GM21367 (cell line): ENCODE measurements at regions not wholly inside any gene's neighbourhood (a gene's known extent, or its start where the extent isn't known, plus 50 kb on each side); places are given as distances from the start of the nearest gene placed in this dataset.

Experiments
- ATAC-seq: cut with Tn5 transposase; IDR thresholded peaks from one replicate; pipeline ENCODE4 v1.9.1; 2021; ENCODE audit not compliant: unreplicated experiment

DNA sequence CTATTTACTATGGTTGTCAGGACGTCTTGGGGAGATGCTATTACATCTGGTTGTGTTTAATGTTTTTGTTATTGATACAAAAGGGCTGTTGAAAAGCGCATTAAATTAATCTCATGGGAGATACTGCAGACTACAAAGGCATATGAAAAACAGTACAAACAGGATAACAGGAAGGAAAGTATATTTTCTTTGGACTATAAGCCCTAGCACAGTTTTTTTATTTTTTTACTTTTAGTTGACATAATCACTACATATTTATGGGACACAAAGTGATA lies 341.3 kb downstream of the ARL4A start:
- ATAC-seq: no peak

GRCh38 chr7:13031468-13031867 lies 344.0 kb downstream of the ARL4A start:
- ATAC-seq: no peak

DNA sequence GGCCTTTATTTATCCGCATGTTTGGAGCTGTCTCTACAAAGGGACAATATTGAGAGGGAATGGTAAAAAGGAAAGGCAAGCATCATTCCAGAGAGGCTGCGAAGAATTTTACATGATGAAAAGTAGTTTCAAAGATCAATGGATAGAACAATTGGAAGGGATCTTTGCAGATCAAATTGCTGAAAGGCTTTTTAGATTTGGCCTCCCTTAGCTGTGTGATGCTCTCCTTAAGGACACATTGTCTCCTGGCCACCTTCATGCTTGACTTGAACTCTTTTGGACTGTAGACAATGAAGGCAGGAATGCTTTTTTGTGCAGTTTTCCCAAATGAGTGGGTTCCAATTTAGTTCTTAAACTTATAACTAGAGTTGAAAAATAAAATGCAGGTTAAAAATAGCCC lies 344.7 kb downstream of the ARL4A start:
- no peak for ATAC-seq

- no peak for ATAC-seq
Observed at GRCh38 chr7:13032576-13032975, 345.1 kb downstream of the ARL4A start.

GRCh38 chr7:13034693-13035092 lies 347.3 kb downstream of the ARL4A start:
- no peak for ATAC-seq

DNA sequence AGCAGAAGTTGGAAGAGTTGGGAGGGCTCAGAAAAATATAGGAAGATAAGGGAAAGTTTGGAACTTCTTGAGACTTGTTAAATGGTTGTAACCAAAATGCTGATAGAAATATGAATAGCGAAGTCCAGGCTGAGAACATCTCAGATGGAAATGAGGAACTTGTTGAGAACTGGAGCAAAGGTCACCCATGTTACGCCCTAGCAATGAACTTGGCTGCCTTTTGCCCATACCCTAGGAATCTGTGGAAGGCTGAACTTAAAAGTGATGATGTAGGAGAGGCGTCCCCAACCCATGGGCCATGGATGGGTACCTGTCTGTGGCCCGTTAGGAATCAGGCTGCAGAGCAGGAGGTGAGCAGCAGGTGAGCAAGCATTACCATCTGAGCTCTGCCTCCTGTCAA lies 347.8 kb downstream of the ARL4A start:
- no peak for ATAC-seq

GRCh38 chr7:13036256-13036780 lies 348.9 kb downstream of the ARL4A start:
- ATAC-seq: no peak

- ATAC-seq: no peak
Observed at GRCh38 chr7:13037216-13037615, 349.8 kb downstream of the ARL4A start.

DNA sequence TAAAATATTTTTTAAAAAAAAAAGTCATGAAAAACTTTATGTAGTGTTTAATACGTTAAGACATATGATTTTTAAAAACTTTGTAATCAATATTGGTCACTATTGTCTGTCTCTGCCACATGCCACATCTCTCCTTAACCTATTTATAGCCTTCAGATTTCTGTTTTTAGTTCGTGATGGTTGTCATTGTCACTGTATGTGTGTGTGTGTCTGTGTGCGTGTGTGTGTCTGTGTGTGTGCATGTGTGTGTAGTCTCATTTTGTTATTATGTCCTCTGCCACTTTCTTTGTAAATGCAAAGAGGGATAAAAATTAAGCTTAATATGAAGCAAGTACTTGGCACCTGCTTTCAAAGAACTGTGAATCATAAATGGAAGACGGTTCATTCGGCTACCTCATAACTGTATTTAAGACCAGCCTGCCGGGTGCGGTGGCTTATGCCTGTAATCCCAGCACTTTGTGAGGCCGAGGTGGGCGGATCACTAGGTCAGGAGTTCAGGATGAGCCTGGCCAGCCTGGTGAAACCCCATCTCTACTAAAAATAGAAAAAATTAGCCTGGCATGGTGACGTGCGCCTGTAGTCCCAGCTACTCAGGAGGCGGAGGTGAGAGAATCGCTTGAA lies 354.0 kb downstream of the ARL4A start:
- ATAC-seq: no peak

DNA sequence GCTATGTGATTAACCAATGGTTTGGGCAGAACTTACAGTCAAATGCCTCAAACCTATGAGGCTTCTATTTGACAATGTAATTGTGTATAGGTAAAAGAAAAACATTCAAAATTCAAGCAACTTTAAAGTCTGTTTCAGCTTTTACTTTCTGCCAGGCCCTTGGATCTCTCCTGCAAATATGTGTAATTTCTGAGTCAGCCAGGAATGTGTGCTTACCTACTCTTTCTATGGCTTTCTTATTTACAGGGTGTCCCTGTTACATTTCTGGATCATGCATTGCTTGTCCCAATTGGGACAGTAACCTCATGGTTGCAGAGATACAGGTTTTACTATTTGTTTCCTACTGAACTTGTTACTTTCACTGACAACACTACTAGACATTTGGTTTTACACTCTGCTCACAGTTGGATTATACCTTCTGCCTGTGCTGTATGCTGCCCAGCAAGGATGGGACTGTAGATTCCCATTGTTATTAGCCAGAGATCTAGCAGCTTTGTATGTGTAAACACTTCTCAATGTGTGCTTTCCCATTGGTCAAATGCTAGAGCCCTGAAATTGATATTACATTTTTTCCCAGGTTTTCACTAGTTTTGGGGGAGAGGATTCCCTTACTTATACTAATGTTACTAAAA lies 355.3 kb downstream of the ARL4A start:
- ATAC-seq: no peak

GRCh38 chr7:13044309-13044708 lies 356.9 kb downstream of the ARL4A start:
- ATAC-seq: no peak

GRCh38 chr7:13047061-13047460 lies 359.6 kb downstream of the ARL4A start:
- ATAC-seq: peak; percentile 65

GRCh38 chr7:13049946-13050345 lies 362.5 kb downstream of the ARL4A start:
- ATAC-seq: no peak

GRCh38 chr7:13050703-13051102 lies 363.3 kb downstream of the ARL4A start:
- ATAC-seq: no peak

DNA sequence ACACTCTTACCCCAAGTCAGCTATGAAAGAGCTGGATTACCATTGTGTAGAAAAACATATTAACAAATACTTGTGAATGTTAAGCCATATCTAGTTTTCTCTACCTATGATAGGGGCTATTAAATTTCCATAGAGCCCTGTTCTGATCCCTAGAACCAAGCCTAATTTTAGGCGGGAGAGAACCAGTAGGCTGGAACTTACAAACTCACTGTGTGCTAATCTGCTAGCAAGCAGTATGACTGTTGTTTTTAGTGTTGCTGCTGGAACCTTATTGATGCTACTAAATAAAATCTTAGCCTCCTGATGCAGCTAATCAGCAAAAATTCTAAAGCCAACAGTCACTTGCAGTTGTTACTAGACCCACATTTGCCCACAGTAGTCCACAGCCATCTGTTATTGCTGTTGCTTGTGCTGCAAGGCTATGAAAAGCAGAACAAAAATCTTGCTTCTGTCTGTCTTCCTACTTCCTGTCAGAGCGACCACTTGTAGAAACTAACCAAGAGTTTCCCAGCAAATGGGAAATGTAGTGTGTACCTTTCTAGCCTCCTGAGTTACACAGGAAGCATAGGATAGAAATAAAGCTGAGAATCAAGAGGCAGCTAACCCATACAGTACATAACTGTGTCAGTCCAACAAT lies 368.4 kb downstream of the ARL4A start:
- no peak for ATAC-seq

DNA sequence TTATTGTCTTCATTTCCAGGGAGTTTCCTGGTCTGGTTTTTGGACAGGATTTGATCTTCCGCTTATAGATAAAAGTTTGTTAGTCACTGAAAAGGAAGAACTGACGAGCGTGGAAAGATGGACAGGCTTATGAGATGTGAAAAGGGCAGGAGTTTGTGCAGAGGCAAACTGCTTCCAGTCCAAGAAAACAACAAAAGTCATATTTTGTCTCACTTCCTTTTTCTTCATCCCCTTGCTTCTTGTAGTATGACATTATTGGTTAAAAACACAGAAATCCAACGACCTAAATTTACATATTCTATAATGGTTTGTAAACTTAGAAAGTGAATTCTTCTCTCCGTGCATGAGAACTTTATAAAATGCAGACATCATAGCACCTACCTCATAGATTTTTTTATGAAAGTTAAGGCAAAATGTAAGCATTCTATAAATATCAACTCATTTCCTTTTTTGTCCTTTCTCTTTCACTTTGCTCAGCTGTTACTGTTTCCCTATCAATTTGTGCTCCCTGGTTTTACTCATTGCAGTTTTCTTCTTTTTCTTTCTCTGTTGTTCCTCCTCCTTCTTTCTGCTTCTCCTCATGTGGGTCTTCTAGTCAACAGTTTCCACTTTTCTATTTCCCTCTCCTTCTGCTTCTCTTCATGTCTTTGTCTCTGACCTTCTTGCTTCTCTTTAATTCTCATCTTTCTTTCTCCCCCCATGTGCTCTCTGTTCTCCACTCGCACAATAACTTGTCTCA lies 370.2 kb downstream of the ARL4A start:
- ATAC-seq: peak; percentile 96

- ATAC-seq: no peak
Observed at GRCh38 chr7:13060173-13060572, 372.7 kb downstream of the ARL4A start.

- no peak for ATAC-seq
Observed at GRCh38 chr7:13061115-13061514, 373.7 kb downstream of the ARL4A start.

- no peak for ATAC-seq
Observed at GRCh38 chr7:13062631-13063030, 375.2 kb downstream of the ARL4A start.

DNA sequence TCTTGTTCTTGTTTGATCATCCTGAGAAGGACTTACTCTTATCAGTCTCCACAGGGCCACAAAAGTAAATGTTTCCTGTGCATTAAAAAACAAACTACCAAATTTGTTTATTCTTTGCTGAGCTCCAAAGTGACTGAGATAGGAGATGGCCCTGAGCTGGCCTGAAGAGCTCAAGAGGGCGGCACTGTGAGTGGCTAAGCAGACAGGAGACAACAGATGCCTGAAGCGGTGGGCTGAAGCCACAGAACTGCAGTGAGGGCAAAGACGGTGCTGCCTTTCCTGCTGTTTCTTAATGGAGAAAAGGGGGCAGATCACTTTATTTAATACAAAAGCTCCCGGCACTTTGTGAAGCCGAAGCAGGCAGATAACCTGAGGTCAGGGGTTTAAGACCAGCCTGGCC lies 379.6 kb downstream of the ARL4A start:
- no peak for ATAC-seq

GRCh38 chr7:13068032-13068431 lies 380.6 kb downstream of the ARL4A start:
- ATAC-seq: no peak

DNA sequence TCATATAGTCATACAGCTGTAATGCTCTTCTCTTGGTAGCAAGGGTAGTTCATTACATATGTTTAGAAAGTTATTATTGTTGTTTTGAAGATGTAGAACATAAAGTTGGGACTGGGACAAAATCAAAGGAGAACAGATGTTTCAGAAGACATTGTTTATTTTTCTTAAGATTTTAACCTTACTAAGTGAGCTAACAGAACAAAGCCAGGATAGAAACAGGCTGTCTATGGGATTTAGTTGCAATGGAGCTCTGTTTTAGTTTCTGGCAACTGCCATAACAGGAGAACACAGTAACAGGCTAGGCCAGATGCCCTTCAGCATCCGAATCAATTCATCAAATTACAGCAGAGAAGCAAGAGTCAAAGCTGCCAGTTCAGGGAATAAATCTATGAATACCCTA lies 382.4 kb downstream of the ARL4A start:
- no peak for ATAC-seq
